ENCODE measurements at regions not wholly inside any gene's neighbourhood (a gene's known extent, or its start where the extent isn't known, plus 50 kb on each side); places are given as distances from the start of the nearest gene placed in this dataset.

GRCh38 chr13:58855283-58855682, 1223.7 kb downstream of the PCDH17 start:
- TF ChIP-seq ZNF138 (tag by site-specific recombination; IDR thresholded peaks at IDR 0.05; ENCODE audit: borderline replicate concordance) (no peak), ZNF654 (tag by site-specific recombination; IDR thresholded peaks at IDR 0.05; ENCODE audit: low read depth) (no peak), CTCF (tag by site-specific recombination; IDR thresholded peaks at IDR 0.05) (no peak), ZSCAN30 (tag by site-specific recombination; IDR thresholded peaks at IDR 0.05) (no peak), KLF9 (tag by site-specific recombination; IDR thresholded peaks at IDR 0.05; ENCODE audit: low read depth) (no peak), REST (tag by site-specific recombination; IDR thresholded peaks at IDR 0.05) (no peak), ZNF274 (IDR thresholded peaks at IDR 0.05; ENCODE audit: low read length) (no peak), ZNF274 (tag by site-specific recombination; IDR thresholded peaks at IDR 0.05; ENCODE audit: borderline replicate concordance) (no peak), ZNF76 (tag by site-specific recombination; IDR thresholded peaks at IDR 0.05; ENCODE audit: borderline replicate concordance, low read depth) (no peak), ZNF280C (tag by site-specific recombination; IDR thresholded peaks at IDR 0.05) (no peak)

Measured in HEK293 (cell line).